ENCODE measurements at regions not wholly inside any gene's neighbourhood (a gene's known extent, or its start where the extent isn't known, plus 50 kb on each side); places are given as distances from the start of the nearest gene placed in this dataset.
"Not testable (repeated sequence)": the region's sequence is repeated elsewhere in the genome, so short reads cannot be mapped to it uniquely, and the experiment has no call there.

- H3K27ac ChIP-seq (ENCODE audit: insufficient read depth in 1 of 2, low read depth in 1 of 2, low read length in 2 of 2, poor library complexity in 1 of 2, severe bottlenecking in 2 of 2); H3K27me3 ChIP-seq (replicated peaks in 2 of 5; ENCODE audit: control insufficient read depth in 4 of 5, insufficient read depth in 5 of 5, low read length in 4 of 5); POLR2A ChIA-PET; H3K4me3 ChIP-seq (ENCODE audit: control insufficient read depth in 1 of 7, extremely low read depth in 1 of 7, insufficient read depth in 4 of 7, low read depth in 2 of 7, low read length in 6 of 7); H3K36me3 ChIP-seq (ENCODE audit: control insufficient read depth in 4 of 4, insufficient read depth in 4 of 4, low read length in 3 of 4); CTCF ChIA-PET; H3K4me1 ChIP-seq (ENCODE audit: control extremely low read depth in 1 of 4, control insufficient read depth in 4 of 4, insufficient read depth in 4 of 4, low read length in 3 of 4); H3K9me3 ChIP-seq (ENCODE audit: control extremely low read depth in 1 of 5, control insufficient read depth in 4 of 5, insufficient read depth in 2 of 5, low read depth in 1 of 5, low read length in 4 of 5); DNase-seq: not testable (repeated sequence)
- 100% methylated on average over 1 of the region's 2 CpGs for WGBS (ENCODE audit: insufficient coverage)
Observed at GRCh38 chr6:95888711-95889110, 127.1 kb upstream of the FUT9 start.

- WGBS (ENCODE audit: insufficient coverage): 60% methylated on average over 1 of the region's 3 CpGs
- Histone ChIP-seq H3K36me3 (ENCODE audit: control insufficient read depth in 4 of 4, insufficient read depth in 4 of 4, low read length in 3 of 4) (no peaks in the 10 kb centered on the region), H3K4me1 (ENCODE audit: control extremely low read depth in 1 of 4, control insufficient read depth in 4 of 4, insufficient read depth in 4 of 4, low read length in 3 of 4) (no peaks in the 10 kb centered on the region), H3K27ac (ENCODE audit: insufficient read depth in 1 of 2, low read depth in 1 of 2, low read length in 2 of 2, poor library complexity in 1 of 2, severe bottlenecking in 2 of 2) (no peak overlapping the region), H3K4me3 (ENCODE audit: control insufficient read depth in 1 of 7, extremely low read depth in 1 of 7, insufficient read depth in 4 of 7, low read depth in 2 of 7, low read length in 6 of 7) (no peak overlapping the region), H3K27me3 (replicated peaks in 2 of 5; ENCODE audit: control insufficient read depth in 4 of 5, insufficient read depth in 5 of 5, low read length in 4 of 5) (no peaks in the 10 kb centered on the region), H3K9me3 (ENCODE audit: control extremely low read depth in 1 of 5, control insufficient read depth in 4 of 5, insufficient read depth in 2 of 5, low read depth in 1 of 5, low read length in 4 of 5) (no peaks in the 10 kb centered on the region)
- DNase-seq: no peak
- ChIA-PET CTCF (no interaction called here), POLR2A (no interaction called here)
Observed at GRCh38 chr6:95905132-95905531, 110.6 kb upstream of the FUT9 start.

- DNase-seq: no peak
- Histone ChIP-seq H3K4me3 (ENCODE audit: control insufficient read depth in 1 of 7, extremely low read depth in 1 of 7, insufficient read depth in 4 of 7, low read depth in 2 of 7, low read length in 6 of 7) (no peak overlapping the region), H3K4me1 (ENCODE audit: control extremely low read depth in 1 of 4, control insufficient read depth in 4 of 4, insufficient read depth in 4 of 4, low read length in 3 of 4) (no peaks in the 10 kb centered on the region), H3K27me3 (replicated peaks in 2 of 5; ENCODE audit: control insufficient read depth in 4 of 5, insufficient read depth in 5 of 5, low read length in 4 of 5) (no peaks in the 10 kb centered on the region), H3K27ac (ENCODE audit: insufficient read depth in 1 of 2, low read depth in 1 of 2, low read length in 2 of 2, poor library complexity in 1 of 2, severe bottlenecking in 2 of 2) (no peak overlapping the region), H3K9me3 (ENCODE audit: control extremely low read depth in 1 of 5, control insufficient read depth in 4 of 5, insufficient read depth in 2 of 5, low read depth in 1 of 5, low read length in 4 of 5) (no peaks in the 10 kb centered on the region), H3K36me3 (ENCODE audit: control insufficient read depth in 4 of 4, insufficient read depth in 4 of 4, low read length in 3 of 4) (no peaks in the 10 kb centered on the region)
- WGBS (ENCODE audit: insufficient coverage): no CpG with 5 or more reads among the region's 2 CpGs
- CTCF ChIA-PET: no interaction called here
- POLR2A ChIA-PET: no interaction called here
Observed at GRCh38 chr6:95917034-95917433, 98.7 kb upstream of the FUT9 start.

GRCh38 chr6:95923518-95923917, 92.3 kb upstream of the FUT9 start:
- WGBS (ENCODE audit: insufficient coverage): no CpG with 5 or more reads among the region's 1 CpG
- Histone ChIP-seq H3K27me3 (replicated peaks in 2 of 5; ENCODE audit: control insufficient read depth in 4 of 5, insufficient read depth in 5 of 5, low read length in 4 of 5) (no peaks in the 10 kb centered on the region), H3K36me3 (ENCODE audit: control insufficient read depth in 4 of 4, insufficient read depth in 4 of 4, low read length in 3 of 4) (no peaks in the 10 kb centered on the region), H3K9me3 (ENCODE audit: control extremely low read depth in 1 of 5, control insufficient read depth in 4 of 5, insufficient read depth in 2 of 5, low read depth in 1 of 5, low read length in 4 of 5) (no peaks in the 10 kb centered on the region), H3K27ac (ENCODE audit: insufficient read depth in 1 of 2, low read depth in 1 of 2, low read length in 2 of 2, poor library complexity in 1 of 2, severe bottlenecking in 2 of 2) (no peak overlapping the region), H3K4me3 (ENCODE audit: control insufficient read depth in 1 of 7, extremely low read depth in 1 of 7, insufficient read depth in 4 of 7, low read depth in 2 of 7, low read length in 6 of 7) (no peak overlapping the region), H3K4me1 (ENCODE audit: control extremely low read depth in 1 of 4, control insufficient read depth in 4 of 4, insufficient read depth in 4 of 4, low read length in 3 of 4) (no peaks in the 10 kb centered on the region)
- ChIA-PET POLR2A (no interaction called here), CTCF (no interaction called here)
- DNase-seq: no peak

GRCh38 chr6:95935736-95936135, 80.0 kb upstream of the FUT9 start:
- no peak for DNase-seq
- no CpG with 5 or more reads among the region's 2 CpGs for WGBS (ENCODE audit: insufficient coverage)
- H3K4me3 ChIP-seq (ENCODE audit: control insufficient read depth in 1 of 7, extremely low read depth in 1 of 7, insufficient read depth in 4 of 7, low read depth in 2 of 7, low read length in 6 of 7): no peak overlapping the region
- H3K36me3 ChIP-seq (ENCODE audit: control insufficient read depth in 4 of 4, insufficient read depth in 4 of 4, low read length in 3 of 4): no peaks in the 10 kb centered on the region
- CTCF ChIA-PET: no interaction called here
- no peaks in the 10 kb centered on the region for H3K27me3 ChIP-seq (replicated peaks in 2 of 5; ENCODE audit: control insufficient read depth in 4 of 5, insufficient read depth in 5 of 5, low read length in 4 of 5)
- H3K27ac ChIP-seq (ENCODE audit: insufficient read depth in 1 of 2, low read depth in 1 of 2, low read length in 2 of 2, poor library complexity in 1 of 2, severe bottlenecking in 2 of 2): no peak overlapping the region
- no peaks in the 10 kb centered on the region for H3K9me3 ChIP-seq (ENCODE audit: control extremely low read depth in 1 of 5, control insufficient read depth in 4 of 5, insufficient read depth in 2 of 5, low read depth in 1 of 5, low read length in 4 of 5)
- H3K4me1 ChIP-seq (ENCODE audit: control extremely low read depth in 1 of 4, control insufficient read depth in 4 of 4, insufficient read depth in 4 of 4, low read length in 3 of 4): no peaks in the 10 kb centered on the region
- POLR2A ChIA-PET: no interaction called here

- CTCF ChIA-PET: no interaction called here
Observed at GRCh38 chr6:95946906-95947305, 68.9 kb upstream of the FUT9 start.

GRCh38 chr6:95948324-95948723, 67.5 kb upstream of the FUT9 start:
- H3K4me1 ChIP-seq (ENCODE audit: control extremely low read depth in 1 of 4, control insufficient read depth in 4 of 4, insufficient read depth in 4 of 4, low read length in 3 of 4): no peaks in the 10 kb centered on the region
- peaks cover 0 to 1% (median 0%) of the 10 kb centered on the region in 5 experiments for H3K9me3 ChIP-seq (ENCODE audit: control extremely low read depth in 1 of 5, control insufficient read depth in 4 of 5, insufficient read depth in 2 of 5, low read depth in 1 of 5, low read length in 4 of 5)
- CTCF ChIA-PET: no interaction called here
- no CpG with 5 or more reads among the region's 1 CpG for WGBS (ENCODE audit: insufficient coverage)
- H3K36me3 ChIP-seq (ENCODE audit: control insufficient read depth in 4 of 4, insufficient read depth in 4 of 4, low read length in 3 of 4): no peaks in the 10 kb centered on the region
- no peaks in the 10 kb centered on the region for H3K27me3 ChIP-seq (replicated peaks in 2 of 5; ENCODE audit: control insufficient read depth in 4 of 5, insufficient read depth in 5 of 5, low read length in 4 of 5)
- no peak overlapping the region for H3K4me3 ChIP-seq (ENCODE audit: control insufficient read depth in 1 of 7, extremely low read depth in 1 of 7, insufficient read depth in 4 of 7, low read depth in 2 of 7, low read length in 6 of 7)
- H3K27ac ChIP-seq (ENCODE audit: insufficient read depth in 1 of 2, low read depth in 1 of 2, low read length in 2 of 2, poor library complexity in 1 of 2, severe bottlenecking in 2 of 2): no peak overlapping the region
- POLR2A ChIA-PET: no interaction called here
- DNase-seq: no peak

More at GRCh38 chr6:95946906-95947305, 68.9 kb upstream of the FUT9 start:
- no peak overlapping the region for H3K27ac ChIP-seq (ENCODE audit: insufficient read depth in 1 of 2, low read depth in 1 of 2, low read length in 2 of 2, poor library complexity in 1 of 2, severe bottlenecking in 2 of 2)
- H3K4me3 ChIP-seq (ENCODE audit: control insufficient read depth in 1 of 7, extremely low read depth in 1 of 7, insufficient read depth in 4 of 7, low read depth in 2 of 7, low read length in 6 of 7): no peak overlapping the region
- no peaks in the 10 kb centered on the region for H3K27me3 ChIP-seq (replicated peaks in 2 of 5; ENCODE audit: control insufficient read depth in 4 of 5, insufficient read depth in 5 of 5, low read length in 4 of 5)
- H3K36me3 ChIP-seq (ENCODE audit: control insufficient read depth in 4 of 4, insufficient read depth in 4 of 4, low read length in 3 of 4): no peaks in the 10 kb centered on the region
- peaks cover 0 to 1% (median 0%) of the 10 kb centered on the region in 5 experiments for H3K9me3 ChIP-seq (ENCODE audit: control extremely low read depth in 1 of 5, control insufficient read depth in 4 of 5, insufficient read depth in 2 of 5, low read depth in 1 of 5, low read length in 4 of 5)
- no peak for DNase-seq
- POLR2A ChIA-PET: no interaction called here
- no peaks in the 10 kb centered on the region for H3K4me1 ChIP-seq (ENCODE audit: control extremely low read depth in 1 of 4, control insufficient read depth in 4 of 4, insufficient read depth in 4 of 4, low read length in 3 of 4)
- 100% methylated on average over 1 of the region's 2 CpGs for WGBS (ENCODE audit: insufficient coverage)
